ENCODE measurements at regions not wholly inside any gene's neighbourhood (a gene's known extent, or its start where the extent isn't known, plus 50 kb on each side); places are given as distances from the start of the nearest gene placed in this dataset.

- H3K27me3 ChIP-seq: no peaks in the 10 kb centered on the region
- TF ChIP-seq POLR2AphosphoS5 (IDR thresholded peaks at IDR 0.05) (no peak), CTCF (IDR thresholded peaks at IDR 0.05) (no peak), POLR2A (IDR thresholded peaks at IDR 0.05) (no peak)
- no peak for DNase-seq (ENCODE audit: low spot score in 2 of 2)
- H3K9me3 ChIP-seq: peaks cover 0 to under 1% of the 10 kb centered on the region in 2 donors
- H3K4me3 ChIP-seq: no peak overlapping the region
- intact Hi-C loops (cut with DNase I; ENCODE audit: low total_unique reads): no loop called here
- H3K4me1 ChIP-seq: no peaks in the 10 kb centered on the region
- H3K27ac ChIP-seq: no peak overlapping the region
- H3K36me3 ChIP-seq: no peaks in the 10 kb centered on the region
Measured at GRCh38 chr3:145869958-145870357, 291.0 kb downstream of the PLOD2 start.

DNA sequence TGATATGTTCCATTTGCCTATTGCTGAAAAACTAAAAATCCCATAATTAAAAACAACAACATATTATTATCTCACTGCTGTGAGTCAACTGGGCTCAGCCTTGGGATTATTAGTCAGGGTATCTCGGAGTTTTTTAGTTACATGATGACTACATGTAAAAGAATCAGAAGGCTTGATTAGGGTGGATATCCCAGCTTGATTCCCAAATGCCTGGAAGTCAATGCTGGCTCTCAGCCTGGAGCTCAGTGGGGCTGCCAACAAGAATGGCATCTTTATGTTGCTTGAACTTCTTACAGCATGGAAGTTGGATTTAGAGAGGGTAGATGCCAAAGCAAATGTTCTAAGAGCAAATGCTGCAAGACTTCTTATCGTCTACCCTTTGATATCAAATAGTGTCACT, 278.5 kb downstream of the PLOD2 start:
- Histone ChIP-seq H3K4me3 (no peak overlapping the region), H3K36me3 (no peaks in the 10 kb centered on the region), H3K9me3 (no peaks in the 10 kb centered on the region), H3K4me1 (no peaks in the 10 kb centered on the region), H3K27me3 (no peaks in the 10 kb centered on the region), H3K27ac (no peak overlapping the region)
- TF ChIP-seq POLR2A (IDR thresholded peaks at IDR 0.05) (no peak), CTCF (IDR thresholded peaks at IDR 0.05) (no peak), POLR2AphosphoS5 (IDR thresholded peaks at IDR 0.05) (no peak)
- intact Hi-C loops (cut with DNase I; ENCODE audit: low total_unique reads): no loop called here
- no peak for DNase-seq (ENCODE audit: low spot score in 2 of 2)

GRCh38 chr3:145889730-145890129, 271.3 kb downstream of the PLOD2 start:
- DNase-seq (ENCODE audit: low spot score in 2 of 2): no peak
- Histone ChIP-seq H3K27me3 (no peaks in the 10 kb centered on the region), H3K36me3 (no peaks in the 10 kb centered on the region), H3K9me3 (no peaks in the 10 kb centered on the region), H3K4me1 (no peaks in the 10 kb centered on the region), H3K27ac (no peak overlapping the region), H3K4me3 (no peak overlapping the region)
- TF ChIP-seq POLR2A (IDR thresholded peaks at IDR 0.05) (no peak), CTCF (IDR thresholded peaks at IDR 0.05) (no peak), POLR2AphosphoS5 (IDR thresholded peaks at IDR 0.05) (no peak)
- intact Hi-C loops (cut with DNase I; ENCODE audit: low total_unique reads): no loop called here

DNA sequence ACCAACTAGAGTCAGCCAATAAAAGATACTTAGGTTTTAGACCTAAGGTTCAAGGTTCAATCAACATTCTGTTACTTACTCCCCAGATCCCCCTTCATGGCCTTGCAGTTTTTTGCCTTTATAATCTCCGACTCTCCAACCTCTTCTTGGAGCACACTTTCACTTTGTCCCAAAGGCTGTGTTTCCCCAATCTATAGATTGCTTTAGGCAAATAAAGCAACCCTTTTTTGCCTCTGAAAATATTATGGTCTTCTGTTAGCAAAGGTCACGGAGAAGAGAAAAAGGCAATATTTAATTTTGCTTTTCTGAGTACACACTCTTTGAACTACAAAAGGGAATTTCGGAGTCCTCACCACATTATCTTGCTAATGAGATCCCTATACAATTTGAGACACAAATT, 268.1 kb downstream of the PLOD2 start:
- no peaks in the 10 kb centered on the region for H3K27me3 ChIP-seq
- intact Hi-C loops (cut with DNase I; ENCODE audit: low total_unique reads): no loop called here
- no peaks in the 10 kb centered on the region for H3K9me3 ChIP-seq
- no peaks in the 10 kb centered on the region for H3K4me1 ChIP-seq
- H3K4me3 ChIP-seq: no peak overlapping the region
- no peaks in the 10 kb centered on the region for H3K36me3 ChIP-seq
- no peak overlapping the region for H3K27ac ChIP-seq
- no peak for DNase-seq (ENCODE audit: low spot score in 2 of 2)
- TF ChIP-seq POLR2AphosphoS5 (IDR thresholded peaks at IDR 0.05) (no peak), POLR2A (IDR thresholded peaks at IDR 0.05) (no peak), CTCF (IDR thresholded peaks at IDR 0.05) (no peak)

GRCh38 chr3:145893331-145893730, 267.7 kb downstream of the PLOD2 start:
- Histone ChIP-seq H3K36me3 (no peaks in the 10 kb centered on the region), H3K9me3 (no peaks in the 10 kb centered on the region), H3K4me3 (no peak overlapping the region), H3K4me1 (no peaks in the 10 kb centered on the region), H3K27me3 (no peaks in the 10 kb centered on the region), H3K27ac (no peak overlapping the region)
- no peak for DNase-seq (ENCODE audit: low spot score in 2 of 2)
- no peak for TF ChIP-seq POLR2A (IDR thresholded peaks at IDR 0.05)
- TF ChIP-seq POLR2AphosphoS5 (IDR thresholded peaks at IDR 0.05): no peak
- TF ChIP-seq CTCF (IDR thresholded peaks at IDR 0.05): no peak
- intact Hi-C loops (cut with DNase I; ENCODE audit: low total_unique reads): no loop called here

All from breast epithelium (tissue), 4 donors.